ENCODE measurements at regions not wholly inside any gene's neighbourhood (a gene's known extent, or its start where the extent isn't known, plus 50 kb on each side); places are given as distances from the start of the nearest gene placed in this dataset.

DNA sequence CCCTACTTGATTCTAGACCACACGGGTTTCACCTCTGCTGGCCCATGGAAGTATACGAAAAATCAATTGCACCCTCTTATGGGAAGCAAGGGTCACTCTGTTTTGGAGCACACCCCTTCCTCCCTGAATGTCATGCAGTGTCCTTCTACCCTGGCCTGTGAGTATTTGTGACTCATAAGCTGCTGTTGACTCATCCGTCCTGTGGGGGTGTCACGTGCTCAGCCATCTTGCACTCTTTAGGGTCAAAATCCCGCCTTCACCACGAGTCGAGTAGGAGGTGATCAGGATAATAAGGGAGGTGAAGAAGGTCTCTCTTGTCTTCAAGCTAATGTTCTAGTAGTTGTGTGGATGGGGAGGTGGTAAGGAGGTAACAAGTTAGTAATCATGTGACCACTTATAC is 341.0 kb upstream of the EEF2KMT start:
- no peak for TF ChIP-seq CTCF (optimal IDR thresholded peaks at IDR 0.05 in 1 of 3, IDR thresholded peaks at IDR 0.05 in 1 of 3, conservative IDR thresholded peaks at IDR 0.05 in 1 of 3; ENCODE audit: extremely low read depth in 1 of 3, insufficient read depth in 2 of 3, low read length in 3 of 3)
- no peak for TF ChIP-seq EZH2 (IDR thresholded peaks at IDR 0.05; ENCODE audit: low read length)

Data from keratinocyte (primary cell).